Caco-2 (cell line): ENCODE measurements at regions not wholly inside any gene's neighbourhood (a gene's known extent, or its start where the extent isn't known, plus 50 kb on each side); places are given as distances from the start of the nearest gene placed in this dataset.

ENCODE experiments used
- BruUV-seq: library from RNA; stranded (reverse); fragments of 400-500 nt; replicated peaks from 2 replicates; lab custom pipeline; 2021; lab: Mats Ljungman, UMichigan
- CTCF ChIA-PET: fragments of 300-600 bp; sonication (Branson Sonifier 250); formaldehyde crosslinking; loops from one replicate; lab custom pipeline; 2022; ENCODE audit warnings: antibody characterized with exemption; lab: Charles Lee
- POLR2A ChIA-PET: fragments of 300-600 bp; sonication (Branson Sonifier 250); formaldehyde crosslinking; loops from one replicate; lab custom pipeline; 2022; ENCODE audit warnings: antibody characterized with exemption; lab: Charles Lee
- DNase-seq, 2 experiments: peaks; one replicate each; pipeline versions ENCODE4 v3.0.0 to v3.0.0-alpha.2; 2020 to 2022
- H3K27me3 ChIP-seq: replicated peaks from 2 replicates; pipeline ENCODE4 v1.6.0; 2011; ENCODE audit warnings: low read length; ENCODE audit not compliant: control insufficient read depth, insufficient read depth
- H3K36me3 ChIP-seq: 2 replicates; pipeline ENCODE4 v1.5.1; 2011; ENCODE audit warnings: low read length; ENCODE audit not compliant: control insufficient read depth, insufficient read depth
- H3K4me1 ChIP-seq: fragments of 250-450 bp; sonication (Bioruptor Pico); 2 replicates; pipeline ENCODE4 v1.5.1; 2020; ENCODE audit warnings: mild to moderate bottlenecking
- H3K4me3 ChIP-seq: 2 replicates; pipeline ENCODE4 v1.5.1; 2011; ENCODE audit warnings: low read depth, mild to moderate bottlenecking, control low read depth, low read length
- H3K9me3 ChIP-seq: fragments of 250-450 bp; sonication (Bioruptor Pico); 2 replicates; pipeline ENCODE4 v1.5.1; 2020; ENCODE audit warnings: mild to moderate bottlenecking, moderate library complexity
- H3K27ac Mint-ChIP-seq: one replicate; pipeline ENCODE4 v1.8.0; 2022; ENCODE audit warnings: mixed read lengths; ENCODE audit not compliant: unreplicated experiment
- H3K27me3 Mint-ChIP-seq: one replicate; pipeline ENCODE4 v1.8.0; 2022; ENCODE audit warnings: mixed read lengths; ENCODE audit not compliant: insufficient read depth, unreplicated experiment
- H3K36me3 Mint-ChIP-seq: one replicate; pipeline ENCODE4 v1.8.0; 2022; ENCODE audit warnings: mild to moderate bottlenecking, mixed read lengths; ENCODE audit not compliant: insufficient read depth, unreplicated experiment
- H3K4me1 Mint-ChIP-seq: one replicate; pipeline ENCODE4 v1.8.0; 2022; ENCODE audit warnings: low read depth, mixed read lengths; ENCODE audit not compliant: unreplicated experiment
- H3K4me3 Mint-ChIP-seq: one replicate; pipeline ENCODE4 v1.8.0; 2022; ENCODE audit warnings: mild to moderate bottlenecking, moderate library complexity, mixed read lengths; ENCODE audit not compliant: unreplicated experiment
- H3K9me3 Mint-ChIP-seq: one replicate; pipeline ENCODE4 v1.8.0; 2022; ENCODE audit warnings: mixed read lengths; ENCODE audit not compliant: unreplicated experiment
- CTCF ChIP-seq, 2 experiments: fragments of 200-600 bp in 1 of 2; IDR thresholded peaks; 1 replicate in 1 of 2; 2 replicates in 1 of 2; pipeline versions ENCODE4 v1.5.1 to v1.8.0; 2011 to 2022; ENCODE audit warnings: antibody characterized with exemption in 1 of 2, control low read depth in 1 of 2, inconsistent platforms in 1 of 2, low read depth in 1 of 2, low read length in 1 of 2, mild to moderate bottlenecking in 1 of 2, moderate library complexity in 1 of 2; ENCODE audit not compliant: insufficient read depth in 1 of 2, severe bottlenecking in 1 of 2, unreplicated experiment in 1 of 2
- intact Hi-C: fragments of 100-400 bp; cut with micrococcal nuclease; formaldehyde crosslinking; loops from one replicate; pipeline ENCODE4 v1.10.0; 2022; ENCODE audit not compliant: unreplicated experiment

- no TSS peak for BruUV-seq
- intact Hi-C loops, result no loop called here
- no peak overlapping the region for H3K4me3 Mint-ChIP-seq
Measured at GRCh38 chr4:14025891-14026290, 398.4 kb upstream of the BOD1L1 start.

DNA sequence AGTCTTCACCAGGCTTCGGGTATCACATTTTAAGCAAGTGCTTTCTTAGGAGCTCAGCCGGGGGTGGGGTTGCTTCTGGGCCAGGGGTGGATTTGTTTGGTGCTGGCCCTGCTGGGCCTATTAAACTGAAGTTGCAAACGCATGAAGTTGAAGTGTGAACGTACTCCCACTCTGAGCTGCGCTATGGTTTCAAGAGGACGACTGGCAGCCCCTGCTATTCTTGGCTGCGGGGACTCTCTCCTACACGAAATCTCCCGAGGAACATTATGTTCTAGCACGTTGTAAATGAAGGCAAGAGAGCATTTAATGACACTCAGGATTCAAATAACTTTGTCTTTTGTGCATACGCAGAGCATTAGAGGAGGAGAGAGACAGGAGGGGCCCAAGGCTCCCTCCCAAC is 401.3 kb upstream of the BOD1L1 start:
- Mint-ChIP-seq H3K27ac (no peak overlapping the region), H3K27me3 (peaks cover 3% of the 10 kb centered on the region), H3K9me3 (no peaks in the 10 kb centered on the region), H3K4me3 (no peak overlapping the region), H3K4me1 (no peaks in the 10 kb centered on the region), H3K36me3 (no peaks in the 10 kb centered on the region)
- intact Hi-C loops, result no loop called here
- POLR2A ChIA-PET, result no interaction called here
- CTCF ChIA-PET, result no interaction called here
- H3K27me3 ChIP-seq, result no peaks in the 10 kb centered on the region
- peaks cover under 1% of the 10 kb centered on the region; the same call in 1 of the 2 replicates for H3K4me1 ChIP-seq
- no peaks in the 10 kb centered on the region for H3K36me3 ChIP-seq
- no peak for TF ChIP-seq CTCF (IDR thresholded peaks at IDR 0.05; ENCODE audit: insufficient read depth in 1 of 2, low read depth in 1 of 2, low read length in 1 of 2, severe bottlenecking in 1 of 2, unreplicated experiment in 1 of 2)
- BruUV-seq, result no TSS peak
- DNase-seq, result no peak
- H3K9me3 ChIP-seq, result no peaks in the 10 kb centered on the region
- no peak overlapping the region for H3K4me3 ChIP-seq

More at GRCh38 chr4:14025891-14026290, 398.4 kb upstream of the BOD1L1 start:
- no peaks in the 10 kb centered on the region for H3K4me1 Mint-ChIP-seq
- no peak overlapping the region for H3K27ac Mint-ChIP-seq
- ChIA-PET POLR2A (no interaction called here), CTCF (no interaction called here)
- H3K27me3 Mint-ChIP-seq, result peaks cover 3% of the 10 kb centered on the region
- no peaks in the 10 kb centered on the region for H3K9me3 Mint-ChIP-seq
- Histone ChIP-seq H3K36me3 (no peaks in the 10 kb centered on the region), H3K9me3 (no peaks in the 10 kb centered on the region), H3K4me3 (no peak overlapping the region), H3K4me1 (peaks cover 4% of the 10 kb centered on the region; the same call in 1 of the 2 replicates), H3K27me3 (no peaks in the 10 kb centered on the region)
- TF ChIP-seq CTCF (IDR thresholded peaks at IDR 0.05; ENCODE audit: insufficient read depth in 1 of 2, low read depth in 1 of 2, low read length in 1 of 2, severe bottlenecking in 1 of 2, unreplicated experiment in 1 of 2), result no peak
- no peak for DNase-seq
- no peaks in the 10 kb centered on the region for H3K36me3 Mint-ChIP-seq

GRCh38 chr4:14035076-14035475 is 407.6 kb upstream of the BOD1L1 start:
- Histone ChIP-seq H3K27me3 (no peaks in the 10 kb centered on the region), H3K4me1 (no peaks in the 10 kb centered on the region), H3K4me3 (no peak overlapping the region), H3K9me3 (no peaks in the 10 kb centered on the region), H3K36me3 (no peaks in the 10 kb centered on the region)
- ChIA-PET CTCF (no interaction called here), POLR2A (no interaction called here)
- TF ChIP-seq CTCF (IDR thresholded peaks at IDR 0.05; ENCODE audit: insufficient read depth in 1 of 2, low read depth in 1 of 2, low read length in 1 of 2, severe bottlenecking in 1 of 2, unreplicated experiment in 1 of 2), result no peak
- no peak for DNase-seq
- Mint-ChIP-seq H3K27me3 (peaks cover 8% of the 10 kb centered on the region), H3K9me3 (no peaks in the 10 kb centered on the region), H3K27ac (no peak overlapping the region), H3K36me3 (no peaks in the 10 kb centered on the region), H3K4me1 (no peaks in the 10 kb centered on the region), H3K4me3 (no peak overlapping the region)
- BruUV-seq, result no TSS peak
- intact Hi-C loops, result loop anchor here (10.0 kb wide), 1 partner anchor 380 kb away; no protein-coding TSS in a partner anchor
